ENCODE measurements at regions not wholly inside any gene's neighbourhood (a gene's known extent, or its start where the extent isn't known, plus 50 kb on each side); places are given as distances from the start of the nearest gene placed in this dataset.

- no peak overlapping the region for H3K4me3 ChIP-seq (replicated peaks; ENCODE audit: low read depth, low read length)
- DNase-seq (ENCODE audit: extremely low read depth, low read depth), result no peak
- no peak for TF ChIP-seq CTCF (IDR thresholded peaks at IDR 0.05; ENCODE audit: low read depth, low read length, missing control alignments)
Observed at GRCh38 chr4:178333355-178333754, 891.1 kb upstream of the AGA start.

GRCh38 chr4:178339769-178340168 is 897.5 kb upstream of the AGA start:
- TF ChIP-seq CTCF (IDR thresholded peaks at IDR 0.05; ENCODE audit: low read depth, low read length, missing control alignments), result no peak
- no peak for DNase-seq (ENCODE audit: extremely low read depth, low read depth)
- no peak overlapping the region for H3K4me3 ChIP-seq (replicated peaks; ENCODE audit: low read depth, low read length)

GRCh38 chr4:178340468-178340867 is 898.2 kb upstream of the AGA start:
- no peak for DNase-seq (ENCODE audit: extremely low read depth, low read depth)
- TF ChIP-seq CTCF (IDR thresholded peaks at IDR 0.05; ENCODE audit: low read depth, low read length, missing control alignments), result no peak
- H3K4me3 ChIP-seq (replicated peaks; ENCODE audit: low read depth, low read length), result no peak overlapping the region

GRCh38 chr4:178344096-178344495 is 901.9 kb upstream of the AGA start:
- no peak for TF ChIP-seq CTCF (IDR thresholded peaks at IDR 0.05; ENCODE audit: low read depth, low read length, missing control alignments)
- no peak overlapping the region for H3K4me3 ChIP-seq (replicated peaks; ENCODE audit: low read depth, low read length)
- no peak for DNase-seq (ENCODE audit: extremely low read depth, low read depth)

GRCh38 chr4:178347111-178347510 is 904.9 kb upstream of the AGA start:
- TF ChIP-seq CTCF (IDR thresholded peaks at IDR 0.05; ENCODE audit: low read depth, low read length, missing control alignments), result no peak
- DNase-seq (ENCODE audit: extremely low read depth, low read depth), result no peak
- no peak overlapping the region for H3K4me3 ChIP-seq (replicated peaks; ENCODE audit: low read depth, low read length)

GRCh38 chr4:178349601-178350000 is 907.4 kb upstream of the AGA start:
- no peak overlapping the region for H3K4me3 ChIP-seq (replicated peaks; ENCODE audit: low read depth, low read length)
- TF ChIP-seq CTCF (IDR thresholded peaks at IDR 0.05; ENCODE audit: low read depth, low read length, missing control alignments), result no peak
- DNase-seq (ENCODE audit: extremely low read depth, low read depth), result no peak

- no peak overlapping the region for H3K4me3 ChIP-seq (replicated peaks; ENCODE audit: low read depth, low read length)
- no peak for DNase-seq (ENCODE audit: extremely low read depth, low read depth)
- no peak for TF ChIP-seq CTCF (IDR thresholded peaks at IDR 0.05; ENCODE audit: low read depth, low read length, missing control alignments)
Observed at GRCh38 chr4:178351185-178351584, 908.9 kb upstream of the AGA start.

Data from HFF-Myc (cell line).